Glutamatergic neuron (in vitro differentiated cells): ENCODE measurements at regions not wholly inside any gene's neighbourhood (a gene's known extent, or its start where the extent isn't known, plus 50 kb on each side); places are given as distances from the start of the nearest gene placed in this dataset.
A peak's percentile ranks its signal among the peaks of the same experiment; 100 is the strongest.

Experiments
- DNase-seq: peaks from one replicate; pipeline ENCODE4 v3.0.0; 2022
- H3K27ac Mint-ChIP-seq: one replicate; pipeline ENCODE4 v1.8.0; 2020; ENCODE audit warnings: mild to moderate bottlenecking, mixed read lengths, inconsistent platforms; ENCODE audit not compliant: unreplicated experiment
- H3K27me3 Mint-ChIP-seq: one replicate; pipeline ENCODE4 v1.8.0; 2020; ENCODE audit warnings: mild to moderate bottlenecking, moderate library complexity, mixed read lengths, inconsistent platforms; ENCODE audit not compliant: unreplicated experiment
- H3K36me3 Mint-ChIP-seq: one replicate; pipeline ENCODE4 v1.8.0; 2020; ENCODE audit warnings: mild to moderate bottlenecking, mixed read lengths, inconsistent platforms; ENCODE audit not compliant: unreplicated experiment
- H3K4me1 Mint-ChIP-seq: one replicate; pipeline ENCODE4 v1.8.0; 2020; ENCODE audit warnings: mild to moderate bottlenecking, low read depth, mixed read lengths, inconsistent platforms; ENCODE audit not compliant: unreplicated experiment
- H3K4me3 Mint-ChIP-seq: one replicate; pipeline ENCODE4 v1.8.0; 2020; ENCODE audit warnings: mild to moderate bottlenecking, mixed read lengths, inconsistent platforms; ENCODE audit not compliant: unreplicated experiment
- H3K9me3 Mint-ChIP-seq: one replicate; pipeline ENCODE4 v1.8.0; 2020; ENCODE audit warnings: mild to moderate bottlenecking, moderate library complexity, mixed read lengths, inconsistent platforms; ENCODE audit not compliant: unreplicated experiment
- TF ChIP-seq, protein P1 (sequence below): fragments of 200-600 bp; sonication (generic); IDR thresholded peaks from one replicate; pipeline ENCODE4 v1.5.0; 2021; ENCODE audit not compliant: partially characterized antibody, unreplicated experiment

DNA sequence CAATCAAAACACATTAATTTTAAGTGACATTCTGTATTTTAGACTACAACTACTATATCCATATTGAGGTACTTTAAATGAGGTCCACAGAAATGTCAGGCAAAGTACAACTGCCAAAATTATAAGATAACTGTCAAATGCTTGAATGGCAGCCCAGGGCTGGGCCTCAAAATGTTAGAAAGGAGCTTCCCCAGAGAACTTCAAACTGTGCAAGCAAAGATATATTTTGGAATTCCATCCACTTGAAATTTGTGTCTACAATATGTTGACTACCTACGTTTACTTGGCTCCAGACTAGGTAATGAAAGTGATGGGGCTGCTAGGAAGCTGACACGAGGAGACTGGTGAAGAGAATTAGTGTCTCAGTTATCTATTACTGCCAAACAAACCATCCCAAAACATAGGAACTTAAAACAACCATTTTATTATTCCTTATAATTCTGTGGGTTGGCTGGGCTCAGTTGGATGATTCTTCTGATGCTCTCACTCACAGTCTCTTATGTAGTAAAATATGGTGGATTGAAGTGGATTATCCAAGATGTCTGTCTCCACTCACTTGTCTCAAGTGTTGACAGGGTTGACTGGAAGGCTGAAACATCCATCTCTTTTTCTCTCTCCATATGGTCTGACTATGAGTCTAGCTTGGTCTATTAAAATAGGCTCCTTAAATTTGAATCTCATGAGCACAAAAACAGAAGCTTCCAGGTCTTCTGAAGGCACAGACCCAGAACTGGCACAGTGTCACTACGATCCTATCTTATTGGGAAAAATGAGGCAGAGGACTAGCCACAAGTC lies 74.2 kb downstream of the FZD1 start:
- TF ChIP-seq, protein P1, sequence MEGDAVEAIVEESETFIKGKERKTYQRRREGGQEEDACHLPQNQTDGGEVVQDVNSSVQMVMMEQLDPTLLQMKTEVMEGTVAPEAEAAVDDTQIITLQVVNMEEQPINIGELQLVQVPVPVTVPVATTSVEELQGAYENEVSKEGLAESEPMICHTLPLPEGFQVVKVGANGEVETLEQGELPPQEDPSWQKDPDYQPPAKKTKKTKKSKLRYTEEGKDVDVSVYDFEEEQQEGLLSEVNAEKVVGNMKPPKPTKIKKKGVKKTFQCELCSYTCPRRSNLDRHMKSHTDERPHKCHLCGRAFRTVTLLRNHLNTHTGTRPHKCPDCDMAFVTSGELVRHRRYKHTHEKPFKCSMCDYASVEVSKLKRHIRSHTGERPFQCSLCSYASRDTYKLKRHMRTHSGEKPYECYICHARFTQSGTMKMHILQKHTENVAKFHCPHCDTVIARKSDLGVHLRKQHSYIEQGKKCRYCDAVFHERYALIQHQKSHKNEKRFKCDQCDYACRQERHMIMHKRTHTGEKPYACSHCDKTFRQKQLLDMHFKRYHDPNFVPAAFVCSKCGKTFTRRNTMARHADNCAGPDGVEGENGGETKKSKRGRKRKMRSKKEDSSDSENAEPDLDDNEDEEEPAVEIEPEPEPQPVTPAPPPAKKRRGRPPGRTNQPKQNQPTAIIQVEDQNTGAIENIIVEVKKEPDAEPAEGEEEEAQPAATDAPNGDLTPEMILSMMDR = no peak
- H3K27ac Mint-ChIP-seq = no peak overlapping the region
- H3K4me3 Mint-ChIP-seq = no peak overlapping the region
- peaks cover 13% of the 10 kb centered on the region for H3K4me1 Mint-ChIP-seq
- no peak for DNase-seq
- H3K9me3 Mint-ChIP-seq = peaks cover 6% of the 10 kb centered on the region
- H3K27me3 Mint-ChIP-seq = peaks cover 8% of the 10 kb centered on the region
- no peaks in the 10 kb centered on the region for H3K36me3 Mint-ChIP-seq

DNA sequence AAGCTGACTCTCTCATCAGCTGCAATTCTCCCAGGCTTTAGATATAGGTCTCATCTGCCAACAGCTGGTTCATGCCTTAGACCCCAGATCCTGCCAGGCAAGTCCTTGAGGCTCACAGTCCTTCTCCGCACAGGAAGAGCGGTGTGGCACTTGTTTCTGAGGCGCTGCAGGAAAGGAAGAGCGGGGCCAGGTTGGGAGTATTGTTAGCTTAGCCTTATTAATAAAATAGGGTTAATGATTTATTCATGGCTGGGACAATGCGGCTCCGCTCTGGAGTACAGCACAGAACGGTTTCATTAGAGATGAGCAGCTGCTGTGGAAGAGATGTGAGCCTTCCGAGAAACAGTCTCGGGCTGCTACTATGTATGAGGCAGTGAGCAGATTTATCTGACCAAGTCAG lies 78.1 kb downstream of the FZD1 start:
- H3K4me1 Mint-ChIP-seq = peaks cover 15% of the 10 kb centered on the region
- H3K36me3 Mint-ChIP-seq = no peaks in the 10 kb centered on the region
- H3K27me3 Mint-ChIP-seq = peaks cover 6% of the 10 kb centered on the region
- H3K4me3 Mint-ChIP-seq = peak overlapping the region; percentile 18
- TF ChIP-seq, protein P1 = no peak
- peak; percentile 11 for DNase-seq
- peak overlapping the region; percentile 36 for H3K27ac Mint-ChIP-seq
- H3K9me3 Mint-ChIP-seq = peaks cover 6% of the 10 kb centered on the region

DNA sequence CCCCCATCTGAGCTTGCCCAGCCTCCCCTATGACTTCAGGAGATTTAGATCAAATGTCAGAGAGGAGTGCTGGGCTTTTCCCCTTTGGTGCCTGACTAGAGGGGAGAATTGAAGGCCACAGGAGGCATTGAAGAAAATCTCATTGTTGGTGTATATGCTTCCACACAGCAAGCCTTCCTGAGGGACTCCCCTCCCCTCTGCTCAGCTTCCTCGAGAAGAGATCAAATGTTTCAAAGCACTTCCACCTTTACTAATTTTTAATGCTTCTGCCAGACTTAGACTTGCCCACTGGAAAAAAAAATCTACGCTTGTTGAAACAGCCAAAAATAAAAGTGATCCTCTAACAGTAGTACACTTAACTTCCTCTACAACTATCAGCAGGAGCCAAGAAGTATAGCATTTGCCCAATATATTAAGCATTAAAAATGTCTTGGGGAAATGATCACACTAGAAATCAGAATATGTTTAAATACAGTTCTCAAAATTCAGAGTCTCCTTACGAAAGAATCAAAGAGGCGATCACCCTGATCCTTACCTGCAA lies 79.3 kb downstream of the FZD1 start:
- DNase-seq = no peak
- TF ChIP-seq, protein P1 = no peak
- H3K27me3 Mint-ChIP-seq = peaks cover 6% of the 10 kb centered on the region
- H3K4me3 Mint-ChIP-seq = no peak overlapping the region
- H3K4me1 Mint-ChIP-seq = peaks cover 15% of the 10 kb centered on the region
- no peaks in the 10 kb centered on the region for H3K36me3 Mint-ChIP-seq
- peaks cover 6% of the 10 kb centered on the region for H3K9me3 Mint-ChIP-seq
- H3K27ac Mint-ChIP-seq = no peak overlapping the region

DNA sequence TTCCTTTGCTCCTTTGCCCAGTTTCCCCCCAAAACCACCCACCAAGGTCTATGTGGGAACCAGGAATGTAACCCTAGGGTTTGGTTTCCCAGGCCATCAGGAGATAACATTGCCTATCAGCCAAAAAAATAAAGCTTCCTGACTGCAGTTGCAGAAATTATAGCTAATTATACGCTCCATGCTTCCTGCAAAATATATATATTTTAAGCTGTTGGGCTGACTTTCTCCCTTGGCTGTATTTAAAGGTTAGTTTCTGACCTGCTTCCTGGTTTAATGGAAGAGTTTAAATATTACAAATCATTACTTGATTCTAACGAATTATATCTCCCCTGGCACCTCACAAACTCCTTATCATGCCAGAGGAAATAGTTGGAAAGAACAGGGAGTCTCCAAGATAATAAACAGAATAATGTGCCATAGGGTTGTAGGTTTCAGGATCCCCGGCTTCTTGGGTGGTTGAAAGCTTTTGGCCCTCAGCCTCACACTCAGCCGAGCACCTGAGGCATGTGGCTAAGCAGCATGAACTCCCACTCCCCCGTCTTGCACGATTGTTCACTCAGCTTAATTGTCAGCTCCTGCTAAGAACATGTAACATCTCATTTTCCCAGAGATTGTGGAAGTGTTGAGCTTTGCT lies 79.9 kb downstream of the FZD1 start:
- peaks cover 6% of the 10 kb centered on the region for H3K9me3 Mint-ChIP-seq

More for the DNA sequence above, 79.9 kb downstream of the FZD1 start:
- H3K27ac Mint-ChIP-seq = no peak overlapping the region
- peaks cover 6% of the 10 kb centered on the region for H3K27me3 Mint-ChIP-seq
- TF ChIP-seq, protein P1 = no peak
- no peaks in the 10 kb centered on the region for H3K36me3 Mint-ChIP-seq
- peaks cover 15% of the 10 kb centered on the region for H3K4me1 Mint-ChIP-seq
- no peak for DNase-seq
- no peak overlapping the region for H3K4me3 Mint-ChIP-seq
